ENCODE measurements at regions not wholly inside any gene's neighbourhood (a gene's known extent, or its start where the extent isn't known, plus 50 kb on each side); places are given as distances from the start of the nearest gene placed in this dataset.

- TF ChIP-seq CTCF (IDR thresholded peaks at IDR 0.05; ENCODE audit: low read depth, low read length), result no peak
- in situ Hi-C loops (cut with HindIII; ENCODE audit: low sequenced_read_pairs), result no loop called here
- DNase-seq (ENCODE audit: low read depth, low spot score), result no peak
- no peak overlapping the region for H3K4me3 ChIP-seq (ENCODE audit: low read depth, low read length)
Measured at GRCh38 chr12:24055747-24056146, 106.3 kb upstream of the SOX5 start.

- no peak overlapping the region for H3K4me3 ChIP-seq (ENCODE audit: low read depth, low read length)
Measured at GRCh38 chr12:24054416-24054815, 104.9 kb upstream of the SOX5 start.

GRCh38 chr12:24049728-24050127, 100.3 kb upstream of the SOX5 start:
- in situ Hi-C loops (cut with HindIII; ENCODE audit: low sequenced_read_pairs), result no loop called here
- H3K4me3 ChIP-seq (ENCODE audit: low read depth, low read length), result no peak overlapping the region
- no peak for TF ChIP-seq CTCF (IDR thresholded peaks at IDR 0.05; ENCODE audit: low read depth, low read length)
- no peak for DNase-seq (ENCODE audit: low read depth, low spot score)

More at GRCh38 chr12:24054416-24054815, 104.9 kb upstream of the SOX5 start:
- in situ Hi-C loops (cut with HindIII; ENCODE audit: low sequenced_read_pairs), result no loop called here
- DNase-seq (ENCODE audit: low read depth, low spot score), result no peak
- TF ChIP-seq CTCF (IDR thresholded peaks at IDR 0.05; ENCODE audit: low read depth, low read length), result no peak

GRCh38 chr12:24049101-24049500, 99.6 kb upstream of the SOX5 start:
- DNase-seq (ENCODE audit: low read depth, low spot score), result no peak
- TF ChIP-seq CTCF (IDR thresholded peaks at IDR 0.05; ENCODE audit: low read depth, low read length), result no peak
- no peak overlapping the region for H3K4me3 ChIP-seq (ENCODE audit: low read depth, low read length)
- in situ Hi-C loops (cut with HindIII; ENCODE audit: low sequenced_read_pairs), result no loop called here

GRCh38 chr12:24048446-24048845, 99.0 kb upstream of the SOX5 start:
- DNase-seq (ENCODE audit: low read depth, low spot score), result no peak
- in situ Hi-C loops (cut with HindIII; ENCODE audit: low sequenced_read_pairs), result no loop called here
- H3K4me3 ChIP-seq (ENCODE audit: low read depth, low read length), result no peak overlapping the region
- no peak for TF ChIP-seq CTCF (IDR thresholded peaks at IDR 0.05; ENCODE audit: low read depth, low read length)

GRCh38 chr12:24047326-24047725, 97.9 kb upstream of the SOX5 start:
- no peak for TF ChIP-seq CTCF (IDR thresholded peaks at IDR 0.05; ENCODE audit: low read depth, low read length)
- no peak for DNase-seq (ENCODE audit: low read depth, low spot score)
- in situ Hi-C loops (cut with HindIII; ENCODE audit: low sequenced_read_pairs), result no loop called here
- H3K4me3 ChIP-seq (ENCODE audit: low read depth, low read length), result no peak overlapping the region

- in situ Hi-C loops (cut with HindIII; ENCODE audit: low sequenced_read_pairs), result no loop called here
- no peak for TF ChIP-seq CTCF (IDR thresholded peaks at IDR 0.05; ENCODE audit: low read depth, low read length)
- no peak overlapping the region for H3K4me3 ChIP-seq (ENCODE audit: low read depth, low read length)
- DNase-seq (ENCODE audit: low read depth, low spot score), result peak; percentile 92
Measured at GRCh38 chr12:24045816-24046257, 96.4 kb upstream of the SOX5 start.

All from astrocyte of the spinal cord (primary cell).